ENCODE measurements at regions not wholly inside any gene's neighbourhood (a gene's known extent, or its start where the extent isn't known, plus 50 kb on each side); places are given as distances from the start of the nearest gene placed in this dataset.

DNA sequence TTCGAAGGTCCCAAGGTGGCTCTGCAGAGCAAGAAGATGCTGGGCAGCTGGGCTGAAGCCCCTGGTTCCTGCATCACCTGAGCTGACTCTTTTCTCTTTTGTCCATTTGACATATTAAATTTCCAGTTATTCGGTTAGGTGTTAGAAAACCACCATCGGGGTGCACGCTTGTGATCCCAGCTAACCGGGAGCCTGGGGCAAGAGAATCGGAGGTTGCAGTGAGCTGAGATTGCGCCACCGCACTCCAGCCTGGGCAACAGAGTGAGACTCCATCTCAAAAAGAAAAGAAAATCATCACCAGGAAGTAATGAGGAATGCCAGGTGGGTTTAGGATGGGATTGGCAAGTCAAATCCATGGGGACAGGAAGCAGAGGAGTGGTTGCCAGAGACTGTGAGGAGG is 76.3 kb upstream of the ZC3H12A start:
- Histone ChIP-seq H3K27ac (ENCODE audit: low read length) (no peak overlapping the region), H3K9me3 (ENCODE audit: control insufficient read depth, insufficient read depth, low read depth, low read length) (no peaks in the 10 kb centered on the region), H3K27me3 (ENCODE audit: control insufficient read depth, insufficient read depth, low read length) (peaks cover 10% of the 10 kb centered on the region; the same call in 1 of the 2 replicates), H3K4me3 (ENCODE audit: low read depth in 2 of 2, low read length in 2 of 2) (no peak overlapping the region), H3K36me3 (ENCODE audit: control insufficient read depth, insufficient read depth, low read length) (no peaks in the 10 kb centered on the region), H3K4me1 (ENCODE audit: control insufficient read depth, insufficient read depth, low read length) (no peaks in the 10 kb centered on the region)
- DNase-seq (ENCODE audit: low read depth, low spot score): no peak
- ChIA-PET POLR2A (no interaction called here), CTCF (no interaction called here)
- BruUV-seq (replicated peaks): no TSS peak
- TF ChIP-seq, protein P1, sequence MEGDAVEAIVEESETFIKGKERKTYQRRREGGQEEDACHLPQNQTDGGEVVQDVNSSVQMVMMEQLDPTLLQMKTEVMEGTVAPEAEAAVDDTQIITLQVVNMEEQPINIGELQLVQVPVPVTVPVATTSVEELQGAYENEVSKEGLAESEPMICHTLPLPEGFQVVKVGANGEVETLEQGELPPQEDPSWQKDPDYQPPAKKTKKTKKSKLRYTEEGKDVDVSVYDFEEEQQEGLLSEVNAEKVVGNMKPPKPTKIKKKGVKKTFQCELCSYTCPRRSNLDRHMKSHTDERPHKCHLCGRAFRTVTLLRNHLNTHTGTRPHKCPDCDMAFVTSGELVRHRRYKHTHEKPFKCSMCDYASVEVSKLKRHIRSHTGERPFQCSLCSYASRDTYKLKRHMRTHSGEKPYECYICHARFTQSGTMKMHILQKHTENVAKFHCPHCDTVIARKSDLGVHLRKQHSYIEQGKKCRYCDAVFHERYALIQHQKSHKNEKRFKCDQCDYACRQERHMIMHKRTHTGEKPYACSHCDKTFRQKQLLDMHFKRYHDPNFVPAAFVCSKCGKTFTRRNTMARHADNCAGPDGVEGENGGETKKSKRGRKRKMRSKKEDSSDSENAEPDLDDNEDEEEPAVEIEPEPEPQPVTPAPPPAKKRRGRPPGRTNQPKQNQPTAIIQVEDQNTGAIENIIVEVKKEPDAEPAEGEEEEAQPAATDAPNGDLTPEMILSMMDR (IDR thresholded peaks at IDR 0.05): no peak
- TF ChIP-seq POLR2AphosphoS5 (IDR thresholded peaks at IDR 0.05; ENCODE audit: low read depth, low read length) (no peak), SIN3A (IDR thresholded peaks at IDR 0.05; ENCODE audit: borderline replicate concordance, insufficient read depth, low read depth, low read length) (no peak), TCF7L2 (IDR thresholded peaks at IDR 0.05; ENCODE audit: low read depth, low read length) (no peak)
- TF ChIP-seq, protein P2, sequence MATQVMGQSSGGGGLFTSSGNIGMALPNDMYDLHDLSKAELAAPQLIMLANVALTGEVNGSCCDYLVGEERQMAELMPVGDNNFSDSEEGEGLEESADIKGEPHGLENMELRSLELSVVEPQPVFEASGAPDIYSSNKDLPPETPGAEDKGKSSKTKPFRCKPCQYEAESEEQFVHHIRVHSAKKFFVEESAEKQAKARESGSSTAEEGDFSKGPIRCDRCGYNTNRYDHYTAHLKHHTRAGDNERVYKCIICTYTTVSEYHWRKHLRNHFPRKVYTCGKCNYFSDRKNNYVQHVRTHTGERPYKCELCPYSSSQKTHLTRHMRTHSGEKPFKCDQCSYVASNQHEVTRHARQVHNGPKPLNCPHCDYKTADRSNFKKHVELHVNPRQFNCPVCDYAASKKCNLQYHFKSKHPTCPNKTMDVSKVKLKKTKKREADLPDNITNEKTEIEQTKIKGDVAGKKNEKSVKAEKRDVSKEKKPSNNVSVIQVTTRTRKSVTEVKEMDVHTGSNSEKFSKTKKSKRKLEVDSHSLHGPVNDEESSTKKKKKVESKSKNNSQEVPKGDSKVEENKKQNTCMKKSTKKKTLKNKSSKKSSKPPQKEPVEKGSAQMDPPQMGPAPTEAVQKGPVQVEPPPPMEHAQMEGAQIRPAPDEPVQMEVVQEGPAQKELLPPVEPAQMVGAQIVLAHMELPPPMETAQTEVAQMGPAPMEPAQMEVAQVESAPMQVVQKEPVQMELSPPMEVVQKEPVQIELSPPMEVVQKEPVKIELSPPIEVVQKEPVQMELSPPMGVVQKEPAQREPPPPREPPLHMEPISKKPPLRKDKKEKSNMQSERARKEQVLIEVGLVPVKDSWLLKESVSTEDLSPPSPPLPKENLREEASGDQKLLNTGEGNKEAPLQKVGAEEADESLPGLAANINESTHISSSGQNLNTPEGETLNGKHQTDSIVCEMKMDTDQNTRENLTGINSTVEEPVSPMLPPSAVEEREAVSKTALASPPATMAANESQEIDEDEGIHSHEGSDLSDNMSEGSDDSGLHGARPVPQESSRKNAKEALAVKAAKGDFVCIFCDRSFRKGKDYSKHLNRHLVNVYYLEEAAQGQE (IDR thresholded peaks at IDR 0.05; ENCODE audit: insufficient read depth in 1 of 2, low read depth in 2 of 2, low read length in 1 of 2): no peak
- ATAC-seq: no peak
- intact Hi-C loops (cut with micrococcal nuclease; ENCODE audit: unreplicated experiment) (no loop called here), in situ Hi-C loops (cut with HindIII; ENCODE audit: low pct_unique_long_range_greater_than_20kb, low sequenced_read_pairs) (no loop called here)

DNA sequence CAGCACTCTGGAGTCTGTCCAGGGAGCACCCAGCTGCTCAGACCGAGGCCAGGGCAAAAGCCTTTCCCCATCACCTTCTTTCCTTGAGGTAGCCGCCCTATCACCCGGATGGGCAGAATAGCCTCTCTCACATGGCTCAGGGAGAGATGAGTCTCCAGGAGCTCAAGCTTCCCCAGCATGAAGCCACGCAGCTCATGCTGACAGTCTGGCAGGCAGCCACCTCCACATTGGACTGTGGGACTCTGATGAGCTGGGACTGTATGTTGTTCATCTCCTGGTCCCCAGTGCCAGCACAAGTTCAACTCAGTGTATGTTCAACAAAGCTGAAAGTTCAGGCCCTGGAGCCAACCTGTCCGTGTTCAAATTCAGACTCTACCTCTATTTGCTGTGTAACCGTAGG is 75.2 kb upstream of the ZC3H12A start:
- Histone ChIP-seq H3K4me1 (ENCODE audit: control insufficient read depth, insufficient read depth, low read length) (no peaks in the 10 kb centered on the region), H3K9me3 (ENCODE audit: control insufficient read depth, insufficient read depth, low read depth, low read length) (no peaks in the 10 kb centered on the region), H3K36me3 (ENCODE audit: control insufficient read depth, insufficient read depth, low read length) (no peaks in the 10 kb centered on the region), H3K27ac (ENCODE audit: low read length) (no peak overlapping the region), H3K27me3 (ENCODE audit: control insufficient read depth, insufficient read depth, low read length) (peaks cover 10% of the 10 kb centered on the region; the same call in 1 of the 2 replicates), H3K4me3 (ENCODE audit: low read depth in 2 of 2, low read length in 2 of 2) (no peak overlapping the region)
- ChIA-PET CTCF (no interaction called here), POLR2A (no interaction called here)
- no peak for DNase-seq (ENCODE audit: low read depth, low spot score)
- no peak for ATAC-seq
- in situ Hi-C loops (cut with HindIII; ENCODE audit: low pct_unique_long_range_greater_than_20kb, low sequenced_read_pairs): no loop called here
- TF ChIP-seq TCF7L2 (IDR thresholded peaks at IDR 0.05; ENCODE audit: low read depth, low read length) (no peak), POLR2AphosphoS5 (IDR thresholded peaks at IDR 0.05; ENCODE audit: low read depth, low read length) (no peak), SIN3A (IDR thresholded peaks at IDR 0.05; ENCODE audit: borderline replicate concordance, insufficient read depth, low read depth, low read length) (no peak)
- TF ChIP-seq, protein P1 (IDR thresholded peaks at IDR 0.05): no peak
- TF ChIP-seq, protein P2 (IDR thresholded peaks at IDR 0.05; ENCODE audit: insufficient read depth in 1 of 2, low read depth in 2 of 2, low read length in 1 of 2): no peak
- intact Hi-C loops (cut with micrococcal nuclease; ENCODE audit: unreplicated experiment): no loop called here
- BruUV-seq (replicated peaks): no TSS peak
